COLO829 (cell line): ENCODE measurements at regions not wholly inside any gene's neighbourhood (a gene's known extent, or its start where the extent isn't known, plus 50 kb on each side); places are given as distances from the start of the nearest gene placed in this dataset.
"Not testable (repeated sequence)": the region's sequence is repeated elsewhere in the genome, so short reads cannot be mapped to it uniquely, and the experiment has no call there.

Experiments used
- DNase-seq: peaks from one replicate; pipeline ENCODE4 v3.0.0; 2012; ENCODE audit warnings: low spot score

DNA sequence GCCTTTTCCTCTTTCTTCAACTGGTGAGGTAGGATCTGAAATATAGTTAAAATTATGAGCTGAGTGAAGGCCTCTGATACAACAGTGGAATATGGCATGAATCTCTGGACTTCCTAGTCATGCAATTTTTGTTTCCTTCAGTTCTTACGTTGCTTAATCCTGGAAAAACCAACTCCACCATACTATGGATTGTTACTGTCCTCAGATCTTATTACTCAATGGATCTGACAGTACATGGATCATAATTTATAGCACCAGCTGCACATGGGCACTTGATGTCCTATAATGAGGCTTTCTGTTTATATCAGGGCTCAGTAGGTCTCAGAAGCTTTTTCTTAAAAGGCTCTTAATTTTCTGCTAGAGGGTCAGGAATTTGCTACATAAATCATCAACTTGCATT, 1341.0 kb upstream of the EYS start:
- no peak for DNase-seq

DNA sequence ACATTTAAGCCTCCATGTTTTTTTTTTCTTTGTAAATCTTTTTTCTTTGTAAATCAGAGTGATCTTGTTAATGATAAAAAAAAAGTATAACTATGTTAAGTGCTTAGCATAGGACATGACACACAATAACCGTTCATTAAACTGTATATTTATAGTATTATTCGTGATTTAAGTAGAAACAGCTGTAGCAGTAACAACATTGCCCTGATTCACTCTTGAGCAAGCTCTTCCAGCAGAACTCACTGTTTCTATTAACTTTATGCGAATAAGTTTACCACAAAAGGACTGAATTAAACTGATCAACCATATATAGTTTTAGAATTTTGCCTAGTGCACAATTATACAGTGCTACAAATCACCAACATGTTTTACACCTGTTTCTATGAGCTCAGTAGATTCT, 1338.0 kb upstream of the EYS start:
- no peak for DNase-seq

DNA sequence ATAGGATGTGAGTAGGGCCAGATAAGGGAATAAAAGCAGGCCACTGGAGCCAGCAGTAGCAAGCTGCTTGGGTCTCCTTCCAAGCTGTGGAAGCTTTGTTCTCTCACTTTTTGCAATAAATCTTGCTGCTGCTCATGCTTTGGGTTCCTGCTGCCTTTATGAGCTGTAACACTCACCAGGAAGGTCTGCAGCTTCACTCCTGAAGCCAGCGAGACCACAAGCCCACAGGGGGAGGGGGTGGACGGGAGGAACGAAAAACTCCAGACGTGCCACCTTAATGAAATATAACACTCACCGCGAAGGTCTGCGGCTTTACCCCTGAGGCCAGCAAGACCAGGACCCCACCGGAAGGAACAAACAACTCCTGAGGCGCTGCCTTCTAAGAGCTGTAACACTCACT, 1324.4 kb upstream of the EYS start:
- no peak for DNase-seq

DNA sequence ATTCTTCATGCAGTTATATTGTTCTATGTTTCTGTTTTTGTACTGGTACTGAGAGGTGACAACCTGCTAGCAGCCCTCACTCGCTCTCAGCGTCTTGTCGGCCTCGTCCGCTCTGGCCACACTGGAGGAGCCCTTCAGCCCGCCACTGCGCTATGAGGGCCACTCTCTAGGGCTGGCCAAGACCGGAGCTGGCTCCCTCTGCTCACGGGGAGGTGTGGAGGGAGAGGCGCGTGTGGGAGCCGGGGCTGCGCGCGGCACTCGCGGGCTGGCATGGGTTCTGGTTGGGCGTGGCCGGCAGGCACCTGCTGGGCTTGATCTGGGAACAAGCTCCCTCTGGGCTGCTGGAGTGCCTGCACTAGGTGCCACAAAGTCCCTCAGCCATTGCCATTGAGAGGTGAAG, 1323.8 kb upstream of the EYS start:
- DNase-seq, result no peak

DNA sequence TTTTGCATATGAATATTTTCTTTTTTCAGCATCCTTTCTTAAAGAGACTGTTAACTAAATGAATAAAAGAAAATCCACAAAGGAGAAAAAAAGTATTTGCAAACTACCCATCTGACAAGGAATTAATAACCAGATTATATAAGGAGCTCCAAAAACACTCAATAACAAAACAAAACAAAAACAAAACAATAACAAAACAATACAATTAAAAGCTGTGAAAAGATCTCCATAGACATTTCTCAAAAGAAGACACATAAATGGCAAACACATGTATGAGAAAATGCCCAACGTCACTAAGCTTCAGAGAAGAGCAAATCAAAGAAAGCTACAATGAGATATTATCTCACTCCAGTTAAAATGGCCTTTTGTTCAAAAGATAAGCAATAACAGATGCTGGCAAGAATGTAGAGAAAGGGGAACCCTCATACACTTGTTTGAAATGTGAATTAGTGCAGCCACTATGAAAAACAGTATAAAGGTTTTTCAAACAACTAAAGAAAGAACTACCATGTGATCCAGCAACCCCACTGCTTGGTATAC, 1310.0 kb upstream of the EYS start:
- no peak for DNase-seq

DNA sequence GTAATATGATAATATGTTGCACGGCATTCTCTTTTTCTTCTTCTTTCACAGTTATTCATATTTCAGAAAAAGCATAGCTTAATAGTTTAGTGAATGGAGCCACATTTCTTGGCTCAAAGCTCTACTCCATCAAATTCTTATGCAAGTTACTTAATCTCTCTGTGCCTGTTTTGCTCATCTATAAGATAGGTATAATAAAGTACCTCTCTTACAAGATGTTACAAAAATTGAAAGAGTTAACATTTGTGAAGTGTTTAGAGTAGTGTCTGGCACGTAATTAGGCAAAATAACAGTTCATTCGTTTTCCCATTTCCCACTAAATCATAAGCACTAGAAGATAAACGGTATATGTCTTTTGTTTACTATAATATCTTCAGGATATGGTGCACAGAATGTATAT, 1304.4 kb upstream of the EYS start:
- DNase-seq, result no peak

DNA sequence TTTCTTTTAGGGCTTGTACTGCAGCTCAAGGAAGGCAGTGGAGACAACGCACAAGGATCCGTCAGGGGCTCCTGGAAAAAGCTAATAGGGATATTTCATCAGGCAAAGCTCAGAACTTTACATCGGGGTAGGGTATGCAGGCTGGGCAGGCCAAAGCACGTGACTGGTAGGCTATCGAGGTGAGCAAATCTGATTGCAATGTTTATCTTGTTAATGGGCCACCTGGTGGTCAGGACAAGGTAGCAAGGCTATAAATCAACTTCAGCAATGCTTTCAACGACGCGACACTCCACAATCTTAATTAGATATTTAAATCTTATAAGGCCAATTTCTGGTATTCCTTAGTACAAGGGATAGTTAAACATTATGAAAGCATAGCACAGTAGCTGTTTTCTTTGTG, 1302.8 kb upstream of the EYS start:
- no peak for DNase-seq

DNA sequence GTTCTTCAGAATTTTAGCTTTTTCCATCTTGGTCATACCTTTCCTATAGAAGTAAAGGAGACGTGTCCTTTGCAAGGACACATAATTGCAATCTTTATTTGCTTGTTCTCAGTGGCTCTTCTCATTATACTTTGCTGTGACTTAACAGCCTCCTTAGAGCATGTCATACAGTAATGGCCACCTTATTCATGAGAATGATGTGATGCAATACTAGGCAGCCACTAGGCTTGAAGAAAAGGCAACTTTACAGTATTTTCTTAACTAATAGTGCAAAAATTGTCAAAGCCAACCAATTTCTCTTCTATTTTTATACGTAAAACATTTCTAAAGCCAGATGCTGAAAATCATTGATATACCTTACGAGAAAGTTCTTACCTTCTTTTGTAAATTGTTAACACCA, 1296.8 kb upstream of the EYS start:
- no peak for DNase-seq

DNA sequence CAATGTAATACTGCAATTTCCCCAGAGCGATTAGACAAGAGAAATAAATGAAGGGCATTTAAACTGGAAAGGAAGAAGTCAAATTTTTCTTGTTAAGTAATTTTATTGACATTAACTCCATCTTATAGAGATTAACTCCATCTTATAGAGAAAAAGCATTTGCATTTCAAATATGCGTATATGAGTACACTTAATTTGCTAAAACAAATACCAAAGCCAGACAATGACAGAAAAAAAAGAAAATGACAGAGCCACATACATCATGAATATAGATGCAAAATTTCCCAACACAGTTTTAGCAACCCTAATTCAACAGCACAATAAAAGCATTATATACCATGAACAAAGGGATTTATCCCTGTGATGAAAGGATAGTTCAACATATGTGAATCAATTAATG, 1293.1 kb upstream of the EYS start:
- DNase-seq, result no peak

DNA sequence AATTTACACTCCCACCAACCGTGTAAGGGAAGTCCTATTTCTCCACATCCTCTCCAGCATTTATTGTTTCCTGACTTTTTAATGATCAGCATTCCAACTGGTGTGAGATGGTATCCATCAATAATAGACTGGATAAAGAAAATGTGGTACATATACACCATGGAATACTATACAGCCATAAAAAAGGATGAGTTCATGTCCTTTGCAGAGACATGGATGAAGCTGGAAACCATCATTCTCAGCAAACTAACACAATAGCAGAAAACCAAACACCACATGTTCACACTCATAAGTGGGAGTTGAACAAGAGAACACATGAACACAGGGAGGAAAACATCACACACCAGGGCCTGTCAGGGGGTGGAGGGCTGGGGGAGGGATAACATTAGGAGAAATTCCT, 1290.6 kb upstream of the EYS start:
- DNase-seq, result not testable (repeated sequence)

DNA sequence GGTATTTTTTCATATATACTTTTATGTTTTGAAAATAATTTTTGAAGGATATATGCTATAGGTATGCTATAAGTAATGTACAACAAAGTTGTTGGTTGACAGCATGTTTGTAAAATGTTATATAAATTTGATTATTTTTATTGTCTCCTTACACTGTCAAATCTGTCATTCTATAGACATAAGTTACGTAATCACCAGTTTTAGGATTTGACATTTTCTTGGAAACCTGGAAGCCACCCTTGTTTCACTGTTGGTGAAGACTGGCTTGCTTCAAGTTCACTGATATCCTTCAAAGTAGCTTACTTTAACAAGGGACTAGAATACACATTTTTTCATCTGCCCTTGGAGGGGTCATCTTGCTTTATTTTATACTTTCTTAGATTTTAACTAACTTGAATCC, 1288.6 kb upstream of the EYS start:
- DNase-seq, result no peak

DNA sequence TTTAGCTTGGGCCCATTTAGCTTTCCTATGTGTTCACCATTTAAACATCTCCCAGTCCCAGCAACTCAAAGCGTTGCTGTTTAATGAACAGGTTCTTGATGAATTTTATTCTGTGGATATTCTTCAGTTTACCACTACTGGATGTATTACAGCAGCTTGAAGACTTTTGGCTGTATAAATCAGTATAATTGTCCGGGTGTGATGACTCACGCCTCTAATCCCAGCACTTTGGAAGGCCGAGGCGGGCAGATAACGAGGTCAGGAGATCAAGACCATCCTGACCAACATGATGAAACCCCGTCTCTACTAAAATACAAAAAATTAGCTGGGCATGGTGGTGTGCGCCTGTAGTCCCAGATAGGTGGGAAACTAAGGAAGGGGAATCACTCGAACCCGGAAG, 1286.7 kb upstream of the EYS start:
- peak; percentile 11 for DNase-seq

DNA sequence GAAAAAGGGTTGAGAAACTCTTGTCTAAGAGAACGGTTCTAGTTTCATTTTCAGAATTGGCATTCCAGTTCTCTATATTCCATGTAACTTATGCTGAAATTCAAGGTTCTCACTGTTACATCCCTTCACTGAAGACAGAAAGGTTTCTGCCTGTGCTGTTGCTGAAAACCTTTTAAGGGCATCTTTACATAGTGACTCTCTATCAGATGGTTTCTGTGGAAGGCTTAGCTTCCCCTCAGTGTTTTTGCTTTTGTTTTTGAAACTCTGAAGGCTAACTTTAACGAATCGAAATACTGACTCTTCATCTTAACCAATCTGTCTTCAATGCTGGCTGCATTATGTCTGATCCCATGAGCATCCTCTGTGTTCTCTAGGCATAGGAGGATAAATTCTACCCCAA, 1286.2 kb upstream of the EYS start:
- peak; percentile 4 for DNase-seq

DNA sequence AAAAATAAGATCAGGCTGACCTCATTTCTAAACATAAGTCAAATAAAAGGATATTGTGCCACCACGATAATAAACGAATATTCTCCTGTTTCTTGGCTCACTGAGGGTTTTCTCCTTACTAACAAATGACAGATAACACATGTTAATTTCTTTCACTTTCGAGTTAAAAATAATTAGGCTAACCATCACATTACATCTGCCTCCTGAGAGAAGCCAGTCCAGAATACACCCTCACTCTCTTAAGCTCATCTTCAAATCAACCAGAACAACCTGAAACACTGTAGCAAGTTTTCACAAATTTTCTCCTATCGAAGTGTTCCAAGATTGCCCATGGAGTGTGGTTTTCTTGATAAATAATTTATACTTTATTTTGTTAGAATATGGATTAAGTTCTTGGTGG, 1285.6 kb upstream of the EYS start:
- DNase-seq, result no peak

DNA sequence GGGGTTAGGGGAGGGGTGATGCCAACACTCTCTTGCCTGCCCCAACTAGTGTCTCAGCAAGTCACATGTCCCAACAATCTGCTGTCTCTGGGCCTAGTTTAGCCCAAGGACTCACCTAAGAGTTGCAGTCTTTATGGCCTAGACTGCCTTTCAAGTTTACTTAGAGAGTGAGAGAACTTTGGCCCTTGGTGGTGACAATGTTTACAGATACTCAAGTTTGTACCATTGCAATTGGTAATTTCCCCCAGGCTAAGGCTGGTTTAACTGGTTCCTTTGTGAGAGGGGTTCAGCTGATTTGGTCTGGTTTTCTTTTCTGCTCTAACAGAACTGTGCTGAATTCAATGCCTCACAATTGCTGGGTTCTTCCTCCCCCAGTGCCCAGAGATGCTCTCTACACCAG, 1279.9 kb upstream of the EYS start:
- no peak for DNase-seq

DNA sequence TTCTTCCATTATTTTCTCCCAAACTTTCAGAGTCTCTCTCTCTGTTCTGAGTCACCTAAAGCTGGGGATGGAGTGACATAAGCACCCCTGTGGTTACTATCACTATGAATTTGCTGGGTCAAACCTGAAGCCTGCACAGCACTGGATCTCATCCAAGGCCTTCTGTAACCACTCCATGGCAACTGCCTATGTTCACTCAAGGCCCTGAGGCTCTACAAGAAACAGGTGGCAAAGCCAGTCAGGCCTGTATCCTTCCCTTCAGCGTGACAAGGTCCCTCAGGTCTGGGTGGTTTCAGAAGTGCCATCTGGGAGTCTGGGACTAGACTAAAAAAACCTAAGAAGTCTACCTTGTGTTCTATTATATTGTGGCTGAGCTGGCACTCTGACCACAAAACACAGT, 1278.8 kb upstream of the EYS start:
- DNase-seq, result no peak

DNA sequence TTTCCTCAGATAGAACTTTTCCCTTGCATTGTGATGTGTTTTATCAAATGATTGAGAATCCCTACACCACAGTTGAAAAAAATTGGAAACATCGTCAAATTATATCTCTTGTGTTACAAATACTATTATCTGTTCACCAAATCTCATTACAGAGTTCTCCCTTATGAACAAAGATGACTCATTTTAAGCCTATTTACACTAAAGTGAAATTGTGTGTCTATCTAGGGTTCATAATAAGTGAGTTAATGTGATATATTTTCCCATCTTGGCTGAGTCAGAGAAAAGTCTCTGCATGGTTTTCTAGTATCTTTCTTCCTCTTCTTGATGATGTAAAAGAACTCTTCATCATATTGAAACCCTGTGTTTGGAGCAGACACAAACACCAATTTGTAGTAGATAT, 1263.3 kb upstream of the EYS start:
- no peak for DNase-seq

DNA sequence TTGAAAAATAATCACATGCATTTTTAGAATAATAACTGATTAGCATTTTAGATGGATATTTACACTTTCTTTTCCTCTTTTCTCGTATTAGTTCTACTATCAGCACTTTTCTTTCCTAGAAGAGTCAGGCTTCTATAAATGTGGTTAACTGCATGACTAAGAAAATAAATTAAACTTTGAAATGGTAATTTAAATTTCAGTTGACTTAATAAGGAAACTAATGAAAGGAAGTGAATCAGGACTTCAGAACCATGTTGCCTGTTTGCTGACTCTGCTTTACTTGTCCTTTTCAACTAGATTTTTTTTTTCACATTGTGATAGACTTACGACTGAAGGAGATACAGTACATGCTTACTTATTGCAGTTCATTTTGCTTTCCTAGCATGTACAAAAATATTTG, 1258.2 kb upstream of the EYS start:
- no peak for DNase-seq

DNA sequence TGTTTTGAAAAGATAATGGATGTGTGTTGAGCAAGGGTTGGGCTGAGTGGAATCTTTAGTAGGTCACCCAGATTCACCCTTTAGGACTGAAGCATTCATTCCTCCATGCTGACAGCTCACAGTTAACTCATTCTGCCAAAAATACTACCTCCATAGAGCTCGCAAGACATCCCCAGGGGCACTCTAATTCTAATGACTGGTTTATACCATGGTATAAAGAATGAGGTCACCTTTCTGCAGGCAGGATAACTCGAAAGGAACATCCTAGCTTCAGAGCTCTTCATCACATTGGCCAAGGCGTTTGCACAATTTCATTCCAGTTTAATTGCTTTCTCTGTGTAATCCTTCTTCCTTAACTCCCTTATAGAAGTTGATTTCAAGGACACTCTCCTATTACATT, 1257.2 kb upstream of the EYS start:
- DNase-seq, result no peak

DNA sequence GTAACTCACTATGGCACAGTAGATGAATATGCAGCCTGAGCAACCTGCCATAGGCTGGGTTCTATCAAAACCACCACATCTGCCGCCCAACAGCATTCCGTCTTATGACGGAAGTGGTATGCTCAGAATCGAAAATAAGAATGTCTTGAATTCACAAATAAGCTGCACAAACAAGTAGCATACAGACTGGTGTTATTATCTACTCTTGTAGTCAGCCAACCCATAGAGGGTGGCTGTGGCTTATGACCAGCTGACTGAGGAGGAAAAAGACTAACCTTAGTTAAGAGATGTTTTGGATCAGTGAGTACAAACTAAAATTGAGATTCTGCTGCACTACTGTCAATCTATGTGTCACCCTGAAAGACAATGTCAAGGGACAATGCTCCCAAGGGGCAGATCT, 1255.1 kb upstream of the EYS start:
- DNase-seq, result no peak

DNA sequence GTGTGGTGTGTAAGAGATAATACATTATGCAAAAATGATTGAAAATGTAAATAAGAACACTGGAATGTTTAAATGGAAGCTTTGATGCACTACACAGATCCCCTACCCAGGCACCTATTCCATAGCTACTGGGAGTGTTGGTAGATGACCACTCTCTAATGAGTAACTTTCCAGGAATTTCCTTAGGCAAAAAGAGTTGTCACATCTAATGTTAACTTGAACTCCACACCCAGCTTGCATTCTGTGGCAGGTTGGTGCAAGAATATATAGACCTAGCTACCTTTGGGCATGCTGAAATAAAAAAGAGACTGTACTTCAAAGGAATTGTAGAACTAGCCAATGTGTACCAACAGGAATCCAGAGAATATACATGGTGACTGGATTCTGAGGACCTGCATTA, 1254.2 kb upstream of the EYS start:
- no peak for DNase-seq

DNA sequence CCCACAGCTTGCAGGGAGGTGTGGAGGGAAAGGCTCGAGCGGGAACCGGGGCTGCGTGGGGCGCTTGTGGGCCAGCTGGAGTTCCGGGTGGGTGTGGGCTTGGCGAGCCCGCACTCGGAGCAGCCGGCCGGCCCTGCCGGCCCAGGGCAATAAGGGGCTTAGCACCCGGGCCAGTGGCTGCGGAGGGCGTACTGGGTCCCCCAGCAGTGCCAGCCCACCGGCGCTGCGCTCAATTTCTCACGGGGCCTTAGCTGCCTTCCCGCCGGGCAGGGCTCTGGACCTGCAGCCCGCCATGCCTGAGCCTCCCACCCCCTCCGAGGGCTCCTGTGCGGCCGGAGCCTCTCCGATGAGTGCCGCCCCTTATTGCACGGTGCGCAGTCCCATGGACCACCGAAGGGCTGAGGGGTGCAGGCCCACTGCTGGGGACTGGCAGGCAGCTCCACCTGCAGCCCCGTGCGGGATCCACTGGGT, 1242.2 kb upstream of the EYS start:
- DNase-seq, result no peak

DNA sequence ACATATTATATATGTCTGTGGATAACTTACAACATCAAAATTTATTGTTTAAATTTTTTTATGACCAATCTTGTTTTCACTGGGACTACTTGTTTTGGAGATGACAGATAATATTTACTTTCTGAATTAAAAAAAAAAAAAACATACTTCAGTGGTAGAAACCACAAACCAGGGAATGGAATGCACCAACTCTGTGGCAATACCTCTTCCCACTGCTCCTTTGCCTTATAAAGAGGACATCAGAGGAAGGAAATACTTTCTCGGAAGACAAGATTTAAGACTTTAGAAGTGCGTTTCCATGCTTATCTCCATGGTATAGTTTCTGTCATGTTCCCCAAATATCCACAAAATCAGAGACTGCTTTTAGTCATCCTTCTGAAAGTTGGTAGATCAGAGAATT, 1241.1 kb upstream of the EYS start:
- no peak for DNase-seq

DNA sequence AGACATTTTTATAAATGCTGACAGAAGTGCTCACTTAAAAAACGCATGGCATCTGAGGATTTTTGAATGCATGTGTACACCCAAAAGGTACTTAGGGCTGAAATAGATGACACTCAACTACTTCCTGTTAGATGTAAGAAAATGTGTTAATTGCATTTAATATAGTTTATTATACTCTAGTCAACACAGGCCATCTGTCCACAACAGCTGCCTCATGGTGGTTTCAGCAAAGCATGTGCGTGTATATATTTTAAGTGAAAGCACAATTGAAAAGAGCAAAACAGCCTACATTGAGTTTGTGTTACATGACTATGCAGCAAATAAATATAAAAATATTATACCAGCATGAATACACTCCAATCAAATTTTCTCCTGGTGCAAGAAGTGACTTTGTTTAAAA, 1233.0 kb upstream of the EYS start:
- no peak for DNase-seq

DNA sequence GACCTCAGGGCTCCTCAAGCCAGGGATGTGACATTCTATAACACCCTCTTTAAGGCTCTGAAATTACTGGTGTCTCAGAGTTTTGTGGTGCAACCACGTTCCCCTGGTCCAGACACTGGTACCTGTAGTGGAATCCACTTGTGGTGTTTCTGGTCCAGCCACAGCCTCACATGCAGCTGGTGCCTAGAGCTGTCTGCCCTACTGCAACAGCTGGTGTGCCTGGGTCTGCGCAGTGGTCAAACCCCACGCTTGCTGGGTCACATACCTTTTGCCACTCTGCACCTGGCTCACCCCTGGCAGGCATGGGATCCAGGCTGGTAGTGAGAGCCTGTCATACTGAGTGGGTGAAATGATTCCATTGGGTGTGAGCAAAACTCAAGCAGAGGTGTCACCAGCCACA, 1230.2 kb upstream of the EYS start:
- no peak for DNase-seq
